Right lobe of liver (tissue), 4 donors: ENCODE measurements at regions not wholly inside any gene's neighbourhood (a gene's known extent, or its start where the extent isn't known, plus 50 kb on each side); places are given as distances from the start of the nearest gene placed in this dataset.

Experiments used
- POLR2A ChIP-seq: fragments of 450-650 bp; IDR thresholded peaks from one replicate; pipeline ENCODE4 v1.6.1; 2017; ENCODE audit warnings: antibody characterized with exemption, mild to moderate bottlenecking
- TF ChIP-seq, protein P1 (sequence below), 4 donors: fragments of 200-600 bp in 3 of 4; fragments of 450-650 bp in 1 of 4; IDR thresholded peaks; one replicate each; pipeline versions ENCODE4 v1.5.1 to v1.8.0; 2016 to 2022; ENCODE audit warnings: antibody characterized with exemption in 4 of 4, mild to moderate bottlenecking in 2 of 4
- donor health status: DM: no; HTN: no; CAD: no.
- donor health status: DM: no; HTN: no; CAD: no.
- donor health status: DM: no; HTN: yes; CAD: no.

- TF ChIP-seq POLR2A = no peak
- TF ChIP-seq, protein P1, sequence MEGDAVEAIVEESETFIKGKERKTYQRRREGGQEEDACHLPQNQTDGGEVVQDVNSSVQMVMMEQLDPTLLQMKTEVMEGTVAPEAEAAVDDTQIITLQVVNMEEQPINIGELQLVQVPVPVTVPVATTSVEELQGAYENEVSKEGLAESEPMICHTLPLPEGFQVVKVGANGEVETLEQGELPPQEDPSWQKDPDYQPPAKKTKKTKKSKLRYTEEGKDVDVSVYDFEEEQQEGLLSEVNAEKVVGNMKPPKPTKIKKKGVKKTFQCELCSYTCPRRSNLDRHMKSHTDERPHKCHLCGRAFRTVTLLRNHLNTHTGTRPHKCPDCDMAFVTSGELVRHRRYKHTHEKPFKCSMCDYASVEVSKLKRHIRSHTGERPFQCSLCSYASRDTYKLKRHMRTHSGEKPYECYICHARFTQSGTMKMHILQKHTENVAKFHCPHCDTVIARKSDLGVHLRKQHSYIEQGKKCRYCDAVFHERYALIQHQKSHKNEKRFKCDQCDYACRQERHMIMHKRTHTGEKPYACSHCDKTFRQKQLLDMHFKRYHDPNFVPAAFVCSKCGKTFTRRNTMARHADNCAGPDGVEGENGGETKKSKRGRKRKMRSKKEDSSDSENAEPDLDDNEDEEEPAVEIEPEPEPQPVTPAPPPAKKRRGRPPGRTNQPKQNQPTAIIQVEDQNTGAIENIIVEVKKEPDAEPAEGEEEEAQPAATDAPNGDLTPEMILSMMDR (IDR thresholded peaks at IDR 0.05) = no peak
These were observed 1672.9 kb downstream of the REEP3 start for GRCh38 chr10:65194126-65194525.
